SK-N-SH (cell line): ENCODE measurements at regions not wholly inside any gene's neighbourhood (a gene's known extent, or its start where the extent isn't known, plus 50 kb on each side); places are given as distances from the start of the nearest gene placed in this dataset.

Experiments used
- EP300 ChIP-seq, 2 experiments: IDR thresholded peaks; 2 replicates each; pipeline versions ENCODE4 v1.4.0 to v1.6.1; 2012; ENCODE audit warnings: borderline replicate concordance in 1 of 2, low read depth in 1 of 2, low read length in 1 of 2
- FOXM1 ChIP-seq: IDR thresholded peaks from 2 replicates; pipeline ENCODE4 v1.4.0; 2012; ENCODE audit warnings: low read depth, mild to moderate bottlenecking
- TF ChIP-seq, protein P1 (sequence below): fragments of 200-600 bp; sonication (generic); IDR thresholded peaks from 2 replicates; pipeline ENCODE4 v1.6.1; 2017; ENCODE audit warnings: antibody characterized with exemption, mild to moderate bottlenecking, moderate library complexity
- TF ChIP-seq, protein P2 (sequence below): IDR thresholded peaks from 2 replicates; pipeline ENCODE4 v1.6.1; 2012; ENCODE audit warnings: mild to moderate bottlenecking, low read depth, low read length, moderate library complexity

DNA sequence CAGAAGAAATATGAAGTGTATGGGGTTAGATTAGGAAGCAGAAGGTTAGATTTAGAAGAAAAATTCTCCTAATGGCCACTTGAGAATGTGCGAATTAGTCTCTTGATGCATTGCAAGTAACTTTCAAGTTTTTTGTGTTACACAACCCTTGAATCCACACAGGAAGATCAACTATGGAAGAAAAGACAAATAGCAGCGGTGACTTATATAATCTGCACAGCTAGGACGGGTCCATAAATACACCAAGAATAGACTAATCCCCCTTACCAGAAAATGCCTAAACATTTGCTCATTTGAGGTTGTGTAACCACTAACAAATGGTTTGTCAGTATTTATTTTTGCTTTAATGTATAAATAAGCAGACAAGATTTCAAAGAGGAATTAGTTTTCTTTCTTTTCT, 182.6 kb downstream of the TGFB2 start:
- TF ChIP-seq, protein P1, sequence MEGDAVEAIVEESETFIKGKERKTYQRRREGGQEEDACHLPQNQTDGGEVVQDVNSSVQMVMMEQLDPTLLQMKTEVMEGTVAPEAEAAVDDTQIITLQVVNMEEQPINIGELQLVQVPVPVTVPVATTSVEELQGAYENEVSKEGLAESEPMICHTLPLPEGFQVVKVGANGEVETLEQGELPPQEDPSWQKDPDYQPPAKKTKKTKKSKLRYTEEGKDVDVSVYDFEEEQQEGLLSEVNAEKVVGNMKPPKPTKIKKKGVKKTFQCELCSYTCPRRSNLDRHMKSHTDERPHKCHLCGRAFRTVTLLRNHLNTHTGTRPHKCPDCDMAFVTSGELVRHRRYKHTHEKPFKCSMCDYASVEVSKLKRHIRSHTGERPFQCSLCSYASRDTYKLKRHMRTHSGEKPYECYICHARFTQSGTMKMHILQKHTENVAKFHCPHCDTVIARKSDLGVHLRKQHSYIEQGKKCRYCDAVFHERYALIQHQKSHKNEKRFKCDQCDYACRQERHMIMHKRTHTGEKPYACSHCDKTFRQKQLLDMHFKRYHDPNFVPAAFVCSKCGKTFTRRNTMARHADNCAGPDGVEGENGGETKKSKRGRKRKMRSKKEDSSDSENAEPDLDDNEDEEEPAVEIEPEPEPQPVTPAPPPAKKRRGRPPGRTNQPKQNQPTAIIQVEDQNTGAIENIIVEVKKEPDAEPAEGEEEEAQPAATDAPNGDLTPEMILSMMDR: no peak
- TF ChIP-seq EP300 (IDR thresholded peaks at IDR 0.05; ENCODE audit: borderline replicate concordance in 1 of 2, low read depth in 1 of 2, low read length in 1 of 2) (no peak), FOXM1 (no peak)
- TF ChIP-seq, protein P2, sequence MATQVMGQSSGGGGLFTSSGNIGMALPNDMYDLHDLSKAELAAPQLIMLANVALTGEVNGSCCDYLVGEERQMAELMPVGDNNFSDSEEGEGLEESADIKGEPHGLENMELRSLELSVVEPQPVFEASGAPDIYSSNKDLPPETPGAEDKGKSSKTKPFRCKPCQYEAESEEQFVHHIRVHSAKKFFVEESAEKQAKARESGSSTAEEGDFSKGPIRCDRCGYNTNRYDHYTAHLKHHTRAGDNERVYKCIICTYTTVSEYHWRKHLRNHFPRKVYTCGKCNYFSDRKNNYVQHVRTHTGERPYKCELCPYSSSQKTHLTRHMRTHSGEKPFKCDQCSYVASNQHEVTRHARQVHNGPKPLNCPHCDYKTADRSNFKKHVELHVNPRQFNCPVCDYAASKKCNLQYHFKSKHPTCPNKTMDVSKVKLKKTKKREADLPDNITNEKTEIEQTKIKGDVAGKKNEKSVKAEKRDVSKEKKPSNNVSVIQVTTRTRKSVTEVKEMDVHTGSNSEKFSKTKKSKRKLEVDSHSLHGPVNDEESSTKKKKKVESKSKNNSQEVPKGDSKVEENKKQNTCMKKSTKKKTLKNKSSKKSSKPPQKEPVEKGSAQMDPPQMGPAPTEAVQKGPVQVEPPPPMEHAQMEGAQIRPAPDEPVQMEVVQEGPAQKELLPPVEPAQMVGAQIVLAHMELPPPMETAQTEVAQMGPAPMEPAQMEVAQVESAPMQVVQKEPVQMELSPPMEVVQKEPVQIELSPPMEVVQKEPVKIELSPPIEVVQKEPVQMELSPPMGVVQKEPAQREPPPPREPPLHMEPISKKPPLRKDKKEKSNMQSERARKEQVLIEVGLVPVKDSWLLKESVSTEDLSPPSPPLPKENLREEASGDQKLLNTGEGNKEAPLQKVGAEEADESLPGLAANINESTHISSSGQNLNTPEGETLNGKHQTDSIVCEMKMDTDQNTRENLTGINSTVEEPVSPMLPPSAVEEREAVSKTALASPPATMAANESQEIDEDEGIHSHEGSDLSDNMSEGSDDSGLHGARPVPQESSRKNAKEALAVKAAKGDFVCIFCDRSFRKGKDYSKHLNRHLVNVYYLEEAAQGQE: no peak
